Thoracic aorta (tissue), 2 donors: ENCODE measurements at regions not wholly inside any gene's neighbourhood (a gene's known extent, or its start where the extent isn't known, plus 50 kb on each side); places are given as distances from the start of the nearest gene placed in this dataset.

ENCODE experiments used
- ATAC-seq: fragments of 150-250 bp; one replicate; pipeline ENCODE4 v1.8.0; 2017; ENCODE audit warnings: low read depth; ENCODE audit not compliant: insufficient number of reproducible peaks, low FRiP score
- DNase-seq: peaks from one replicate; pipeline ENCODE4 v3.0.0-alpha.2; 2020; ENCODE audit warnings: low spot score
- H3K27ac ChIP-seq, 2 donors: fragments of 200-600 bp; sonication (generic); 1 replicate in 1 of 2; 2 replicates in 1 of 2; pipeline ENCODE4 v1.5.1; 2016; ENCODE audit warnings: mild to moderate bottlenecking in 2 of 2, moderate library complexity in 2 of 2
- H3K27me3 ChIP-seq: fragments of 200-600 bp; sonication (generic); replicated peaks from 2 replicates; pipeline ENCODE4 v1.6.0; 2016; ENCODE audit warnings: mild to moderate bottlenecking; ENCODE audit not compliant: insufficient read depth
- H3K36me3 ChIP-seq: fragments of 200-600 bp; sonication (generic); one replicate; pipeline ENCODE4 v1.5.1; 2016
- H3K4me1 ChIP-seq, 2 donors: fragments of 200-600 bp; sonication (generic); 1 replicate in 1 of 2; 2 replicates in 1 of 2; pipeline versions ENCODE4 v1.5.1 to v1.6.0; 2016; ENCODE audit warnings: low read depth in 2 of 2, mild to moderate bottlenecking in 1 of 2; ENCODE audit not compliant: control insufficient read depth in 1 of 2
- H3K4me3 ChIP-seq: fragments of 200-600 bp; sonication (generic); 2 replicates; pipeline ENCODE4 v1.5.1; 2016; ENCODE audit warnings: mild to moderate bottlenecking
- H3K9me3 ChIP-seq: fragments of 200-600 bp; sonication (generic); 2 replicates; pipeline ENCODE4 v1.5.1; 2016
- CTCF ChIP-seq: fragments of 200-600 bp; sonication (generic); IDR thresholded peaks from one replicate; pipeline ENCODE4 v1.5.1; 2019; ENCODE audit warnings: antibody characterized with exemption

DNA sequence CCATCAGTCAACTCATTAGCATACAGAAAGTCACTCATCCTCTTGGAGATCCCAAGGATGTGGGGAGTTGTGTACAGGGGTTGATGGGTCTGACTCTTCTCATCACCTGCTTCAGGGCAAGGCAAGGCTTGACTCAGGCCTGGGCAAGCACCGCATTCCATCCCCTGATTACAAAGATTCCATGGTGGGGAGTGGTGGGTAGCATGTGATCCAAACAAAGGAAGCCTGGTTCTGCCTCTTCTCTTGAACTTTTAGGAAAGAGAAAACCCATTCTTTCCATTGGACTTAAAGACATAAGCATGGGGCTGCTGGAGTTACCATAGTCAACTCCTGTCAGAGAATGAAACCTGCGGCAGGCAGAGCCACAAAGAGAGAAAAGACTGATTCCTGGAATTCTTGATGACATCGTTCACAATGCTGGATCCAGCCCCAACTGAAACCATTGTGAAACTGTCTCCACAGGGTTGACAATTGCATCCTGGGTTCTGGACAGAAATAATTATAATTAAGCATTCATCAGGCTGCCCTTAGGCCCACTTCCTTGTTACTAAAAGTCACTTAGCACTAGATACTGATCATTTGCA, 235.8 kb upstream of the KCNG1 start:
- no peak for TF ChIP-seq CTCF
- Histone ChIP-seq H3K4me3 (no peak overlapping the region), H3K36me3 (no peaks in the 10 kb centered on the region), H3K4me1 (no peaks in the 10 kb centered on the region), H3K27me3 (no peaks in the 10 kb centered on the region), H3K9me3 (no peaks in the 10 kb centered on the region), H3K27ac (no peak overlapping the region)
- ATAC-seq (no peak), DNase-seq (no peak)

GRCh38 chr20:51255417-51255816, 232.5 kb upstream of the KCNG1 start:
- no peaks in the 10 kb centered on the region for H3K36me3 ChIP-seq
- no peak overlapping the region for H3K4me3 ChIP-seq
- H3K9me3 ChIP-seq = no peaks in the 10 kb centered on the region
- no peak for ATAC-seq
- no peaks in the 10 kb centered on the region for H3K4me1 ChIP-seq
- no peak for TF ChIP-seq CTCF
- H3K27me3 ChIP-seq = no peaks in the 10 kb centered on the region
- no peak overlapping the region for H3K27ac ChIP-seq
- no peak for DNase-seq

DNA sequence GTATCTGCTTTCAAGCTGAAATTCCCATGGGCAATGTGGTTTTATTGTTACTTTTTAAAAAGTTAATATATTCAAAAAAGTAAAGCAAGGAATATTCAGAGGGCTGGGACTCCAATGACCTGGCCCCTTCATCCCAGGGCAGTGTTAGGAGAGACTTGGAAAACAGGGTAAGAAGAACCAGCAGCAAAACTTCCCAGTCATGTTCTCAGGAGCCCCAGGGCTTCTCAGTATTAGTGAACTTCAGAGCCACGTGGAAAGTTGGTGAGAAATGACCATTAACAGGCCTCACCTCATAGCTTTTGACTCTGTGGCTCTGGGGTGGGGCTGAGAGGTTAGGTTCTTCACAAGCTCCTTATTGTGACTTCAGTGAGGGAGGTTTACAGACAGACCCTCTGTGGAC, 230.4 kb upstream of the KCNG1 start:
- DNase-seq = no peak
- H3K4me3 ChIP-seq = no peak overlapping the region
- no peaks in the 10 kb centered on the region for H3K9me3 ChIP-seq
- no peaks in the 10 kb centered on the region for H3K36me3 ChIP-seq
- ATAC-seq = no peak
- no peak overlapping the region for H3K27ac ChIP-seq
- TF ChIP-seq CTCF = no peak
- H3K4me1 ChIP-seq = no peaks in the 10 kb centered on the region
- no peaks in the 10 kb centered on the region for H3K27me3 ChIP-seq

DNA sequence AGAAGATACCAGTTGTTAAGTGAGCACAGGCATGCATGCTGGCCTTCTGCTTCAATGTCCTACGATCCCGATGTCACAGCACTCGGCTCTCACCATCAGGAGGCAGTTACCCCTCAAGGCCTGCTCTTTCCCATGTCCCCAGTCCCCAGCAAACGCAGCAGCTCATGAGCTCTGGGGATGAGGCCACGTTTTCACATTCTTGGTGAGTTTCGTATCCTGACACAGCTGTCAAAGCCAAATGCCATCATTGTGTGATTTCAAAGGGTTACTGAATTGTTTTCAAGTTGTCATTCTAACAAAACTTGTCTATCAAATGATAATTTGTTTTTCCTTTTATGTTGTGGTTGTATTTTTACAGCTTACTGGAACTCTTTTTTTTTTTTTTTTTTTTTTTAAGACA, 226.9 kb upstream of the KCNG1 start:
- no peaks in the 10 kb centered on the region for H3K36me3 ChIP-seq
- no peak overlapping the region for H3K4me3 ChIP-seq
- TF ChIP-seq CTCF = no peak

GRCh38 chr20:51249215-51249614, 226.3 kb upstream of the KCNG1 start:
- H3K27me3 ChIP-seq = peaks cover 1% of the 10 kb centered on the region
- H3K9me3 ChIP-seq = no peaks in the 10 kb centered on the region
- TF ChIP-seq CTCF = no peak
- H3K27ac ChIP-seq = no peak overlapping the region
- DNase-seq (no peak), ATAC-seq (no peak)
- H3K4me1 ChIP-seq = no peaks in the 10 kb centered on the region
- no peak overlapping the region for H3K4me3 ChIP-seq
- no peaks in the 10 kb centered on the region for H3K36me3 ChIP-seq

More for the DNA sequence above, 226.9 kb upstream of the KCNG1 start:
- Histone ChIP-seq H3K4me1 (no peaks in the 10 kb centered on the region), H3K9me3 (no peaks in the 10 kb centered on the region), H3K27me3 (no peaks in the 10 kb centered on the region), H3K27ac (no peak overlapping the region)
- DNase-seq = no peak
- no peak for ATAC-seq
